HEK293 (cell line): ENCODE measurements at regions not wholly inside any gene's neighbourhood (a gene's known extent, or its start where the extent isn't known, plus 50 kb on each side); places are given as distances from the start of the nearest gene placed in this dataset.

ENCODE experiments used
- GFI1B ChIP-seq: fragments of 450-650 bp; formaldehyde crosslinking; IDR thresholded peaks from 2 replicates; pipeline ENCODE4 v1.5.1; 2016; ENCODE audit warnings: missing biosample characterization, missing genetic modification characterization
- PRDM10 ChIP-seq: fragments of 450-650 bp; formaldehyde crosslinking; IDR thresholded peaks from 2 replicates; pipeline ENCODE4 v1.5.1; 2016; ENCODE audit warnings: missing biosample characterization, missing genetic modification characterization
- PRDM6 ChIP-seq: fragments of 450-650 bp; formaldehyde crosslinking; IDR thresholded peaks from 2 replicates; pipeline ENCODE4 v1.5.1; 2017; ENCODE audit warnings: missing biosample characterization, missing genetic modification characterization
- ZBTB10 ChIP-seq: fragments of 450-650 bp; formaldehyde crosslinking; IDR thresholded peaks from 2 replicates; pipeline ENCODE4 v1.5.1; 2016; ENCODE audit warnings: missing biosample characterization, missing genetic modification characterization
- ZBTB44 ChIP-seq: fragments of 450-650 bp; IDR thresholded peaks from 2 replicates; pipeline ENCODE4 v1.5.1; 2018; ENCODE audit warnings: missing biosample characterization, mild to moderate bottlenecking, missing genetic modification characterization
- ZBTB8A ChIP-seq: fragments of 450-650 bp; formaldehyde crosslinking; IDR thresholded peaks from 2 replicates; pipeline ENCODE4 v1.5.1; 2016; ENCODE audit warnings: missing biosample characterization, missing genetic modification characterization
- ZFP37 ChIP-seq: fragments of 450-650 bp; formaldehyde crosslinking; IDR thresholded peaks from 2 replicates; pipeline ENCODE4 v1.5.1; 2016; ENCODE audit warnings: missing biosample characterization, missing genetic modification characterization
- ZNF114 ChIP-seq: fragments of 450-650 bp; formaldehyde crosslinking; IDR thresholded peaks from 2 replicates; pipeline ENCODE4 v1.5.0; 2017; ENCODE audit warnings: missing biosample characterization, missing genetic modification characterization
- ZNF121 ChIP-seq: fragments of 450-650 bp; formaldehyde crosslinking; IDR thresholded peaks from 2 replicates; pipeline ENCODE4 v1.5.1; 2016; ENCODE audit warnings: missing biosample characterization, missing genetic modification characterization
- ZNF248 ChIP-seq: fragments of 450-650 bp; formaldehyde crosslinking; IDR thresholded peaks from 2 replicates; pipeline ENCODE4 v1.5.1; 2017; ENCODE audit warnings: missing biosample characterization, missing genetic modification characterization
- ZNF391 ChIP-seq: fragments of 450-650 bp; formaldehyde crosslinking; IDR thresholded peaks from 2 replicates; pipeline ENCODE4 v1.5.1; 2016; ENCODE audit warnings: low read depth, missing biosample characterization, missing genetic modification characterization, borderline replicate concordance
- ZNF48 ChIP-seq: fragments of 450-650 bp; formaldehyde crosslinking; IDR thresholded peaks from 2 replicates; pipeline ENCODE4 v1.5.1; 2016; ENCODE audit warnings: missing biosample characterization, missing genetic modification characterization
- ZNF510 ChIP-seq: fragments of 450-650 bp; formaldehyde crosslinking; IDR thresholded peaks from 2 replicates; pipeline ENCODE4 v1.5.1; 2018; ENCODE audit warnings: mild to moderate bottlenecking, missing genetic modification characterization, missing biosample characterization; ENCODE audit not compliant: insufficient replicate concordance
- ZNF518A ChIP-seq: fragments of 450-650 bp; formaldehyde crosslinking; conservative IDR thresholded peaks from 2 replicates; pipeline ENCODE4 v1.5.1; 2016; ENCODE audit warnings: low read depth, missing biosample characterization, missing genetic modification characterization
- ZNF623 ChIP-seq: fragments of 450-650 bp; formaldehyde crosslinking; IDR thresholded peaks from 2 replicates; pipeline ENCODE4 v1.5.1; 2016; ENCODE audit warnings: missing biosample characterization, missing genetic modification characterization
- ZNF629 ChIP-seq: fragments of 450-650 bp; formaldehyde crosslinking; IDR thresholded peaks from 2 replicates; pipeline ENCODE4 v1.5.1; 2017; ENCODE audit warnings: missing biosample characterization, missing genetic modification characterization
- ZNF670 ChIP-seq: fragments of 450-650 bp; formaldehyde crosslinking; IDR thresholded peaks from 2 replicates; pipeline ENCODE4 v1.5.1; 2016; ENCODE audit warnings: missing biosample characterization, missing genetic modification characterization, low read depth
- ZNF701 ChIP-seq: fragments of 450-650 bp; formaldehyde crosslinking; IDR thresholded peaks from 2 replicates; pipeline ENCODE4 v1.5.1; 2016; ENCODE audit warnings: missing biosample characterization, missing genetic modification characterization
- ZNF843 ChIP-seq: fragments of 450-650 bp; formaldehyde crosslinking; IDR thresholded peaks from 2 replicates; pipeline ENCODE4 v1.5.1; 2016; ENCODE audit warnings: missing biosample characterization, missing genetic modification characterization
- ZSCAN5A ChIP-seq: fragments of 450-650 bp; formaldehyde crosslinking; IDR thresholded peaks from 2 replicates; pipeline ENCODE4 v1.5.1; 2016; ENCODE audit warnings: missing biosample characterization, missing genetic modification characterization

GRCh38 chr7:80018941-80019808, 115.5 kb upstream of the GNAI1 start (continued):
- no peak for TF ChIP-seq ZNF114 (tag by site-specific recombination)
- TF ChIP-seq ZNF121 (tag by site-specific recombination) = no peak
- no peak for TF ChIP-seq ZBTB8A
- peak; percentile 43 for TF ChIP-seq ZNF518A (tag by site-specific recombination)
- no peak for TF ChIP-seq ZFP37
- no peak for TF ChIP-seq ZBTB10
- TF ChIP-seq ZBTB44 (tag by site-specific recombination) = no peak
- no peak for TF ChIP-seq ZNF670 (tag by site-specific recombination)
- TF ChIP-seq PRDM10 = peak; percentile 11; the same call in 1 of the 2 replicates
- TF ChIP-seq ZNF510 (tag by site-specific recombination) = no peak
- no peak for TF ChIP-seq ZNF248
- TF ChIP-seq ZNF623 = no peak
- no peak for TF ChIP-seq ZNF701 (tag by site-specific recombination)
- no peak for TF ChIP-seq ZNF48 (tag by site-specific recombination)
- TF ChIP-seq ZSCAN5A = no peak
- TF ChIP-seq ZNF843 (tag by site-specific recombination) = no peak
- peak; percentile 49; the same call in 1 of the 2 replicates for TF ChIP-seq ZNF629 (tag by site-specific recombination)
- TF ChIP-seq GFI1B (tag by site-specific recombination) = no peak
- TF ChIP-seq ZNF391 (tag by site-specific recombination) = no peak
- no peak for TF ChIP-seq PRDM6
